ENCODE measurements at regions not wholly inside any gene's neighbourhood (a gene's known extent, or its start where the extent isn't known, plus 50 kb on each side); places are given as distances from the start of the nearest gene placed in this dataset.

DNA sequence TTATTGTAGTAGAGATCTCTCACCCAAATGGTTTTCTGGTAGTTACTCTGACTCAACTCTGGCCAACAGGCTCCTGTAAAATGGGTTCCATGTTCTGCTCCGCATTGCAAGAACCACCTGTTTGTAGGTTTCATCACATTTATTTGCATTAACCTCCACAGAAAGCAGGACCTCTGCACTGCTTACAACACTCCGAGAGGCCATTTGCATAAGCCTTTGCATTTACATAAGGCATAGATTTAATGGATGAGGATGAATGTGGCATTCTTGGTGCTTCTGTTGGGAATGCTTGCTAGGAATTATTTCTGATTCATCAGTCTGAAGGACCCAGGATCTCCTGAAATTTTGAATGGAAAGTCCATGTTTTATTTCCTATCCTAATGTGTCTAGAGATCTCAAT lies 320.1 kb downstream of the ZNF621 start:
- no peaks in the 10 kb centered on the region for H3K9me3 ChIP-seq (ENCODE audit: insufficient read depth, low read depth, low read length)
- no peaks in the 10 kb centered on the region for H3K36me3 ChIP-seq (ENCODE audit: insufficient read depth, low read length)
- H2AFZ ChIP-seq (ENCODE audit: low read length) = no peak overlapping the region
- no peak overlapping the region for H3K4me3 ChIP-seq (ENCODE audit: low read length, poor library complexity, severe bottlenecking)
- no peak overlapping the region for H3K9ac ChIP-seq (ENCODE audit: low read depth, low read length, poor library complexity, severe bottlenecking)
- H4K20me1 ChIP-seq (ENCODE audit: insufficient read depth, low read length, poor library complexity, severe bottlenecking) = no peaks in the 10 kb centered on the region
- H3F3A ChIP-seq (ENCODE audit: low read depth) = no peaks in the 10 kb centered on the region
- no peaks in the 10 kb centered on the region for H3K4me1 ChIP-seq (ENCODE audit: insufficient read depth, low read length, poor library complexity, severe bottlenecking)
- no peaks in the 10 kb centered on the region for H3K79me2 ChIP-seq (ENCODE audit: insufficient read depth, low read length)
- no peaks in the 10 kb centered on the region for H3K9me2 ChIP-seq (replicated peaks; ENCODE audit: low read depth, low read length)
- TF ChIP-seq EZH2phosphoT487 (IDR thresholded peaks at IDR 0.05; ENCODE audit: borderline replicate concordance) = no peak
- TF ChIP-seq, protein P1, sequence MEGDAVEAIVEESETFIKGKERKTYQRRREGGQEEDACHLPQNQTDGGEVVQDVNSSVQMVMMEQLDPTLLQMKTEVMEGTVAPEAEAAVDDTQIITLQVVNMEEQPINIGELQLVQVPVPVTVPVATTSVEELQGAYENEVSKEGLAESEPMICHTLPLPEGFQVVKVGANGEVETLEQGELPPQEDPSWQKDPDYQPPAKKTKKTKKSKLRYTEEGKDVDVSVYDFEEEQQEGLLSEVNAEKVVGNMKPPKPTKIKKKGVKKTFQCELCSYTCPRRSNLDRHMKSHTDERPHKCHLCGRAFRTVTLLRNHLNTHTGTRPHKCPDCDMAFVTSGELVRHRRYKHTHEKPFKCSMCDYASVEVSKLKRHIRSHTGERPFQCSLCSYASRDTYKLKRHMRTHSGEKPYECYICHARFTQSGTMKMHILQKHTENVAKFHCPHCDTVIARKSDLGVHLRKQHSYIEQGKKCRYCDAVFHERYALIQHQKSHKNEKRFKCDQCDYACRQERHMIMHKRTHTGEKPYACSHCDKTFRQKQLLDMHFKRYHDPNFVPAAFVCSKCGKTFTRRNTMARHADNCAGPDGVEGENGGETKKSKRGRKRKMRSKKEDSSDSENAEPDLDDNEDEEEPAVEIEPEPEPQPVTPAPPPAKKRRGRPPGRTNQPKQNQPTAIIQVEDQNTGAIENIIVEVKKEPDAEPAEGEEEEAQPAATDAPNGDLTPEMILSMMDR (conservative IDR thresholded peaks at IDR 0.05; ENCODE audit: low read length) = no peak
- no peaks in the 10 kb centered on the region for H3K27me3 ChIP-seq (ENCODE audit: insufficient read depth, low read length, poor library complexity, severe bottlenecking)
- H3K4me2 ChIP-seq (ENCODE audit: low read depth, low read length, poor library complexity, severe bottlenecking) = no peak overlapping the region

DNA sequence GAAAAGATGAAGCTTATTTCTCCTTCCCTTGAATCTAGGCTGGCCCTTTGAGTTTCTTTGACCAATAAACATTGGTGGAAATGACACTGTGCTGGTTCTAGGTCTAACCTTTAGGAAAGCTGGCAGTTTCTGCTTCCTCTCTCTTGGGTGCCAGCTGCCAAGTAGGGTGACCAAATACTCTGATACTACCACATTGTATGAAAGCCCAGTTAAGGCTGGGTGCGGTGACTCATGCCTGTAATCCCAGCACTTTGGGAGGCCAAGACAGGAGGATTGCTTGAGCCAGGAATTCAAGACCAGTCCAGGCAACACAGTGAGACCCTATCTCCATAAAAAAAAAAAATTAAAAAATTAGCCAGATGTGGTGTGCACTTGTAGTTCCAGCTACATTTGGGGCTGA lies 320.7 kb downstream of the ZNF621 start:
- H2AFZ ChIP-seq (ENCODE audit: low read length) = no peak overlapping the region
- H3K9me2 ChIP-seq (replicated peaks; ENCODE audit: low read depth, low read length) = no peaks in the 10 kb centered on the region
- H3K4me3 ChIP-seq (ENCODE audit: low read length, poor library complexity, severe bottlenecking) = no peak overlapping the region
- TF ChIP-seq, protein P1 (conservative IDR thresholded peaks at IDR 0.05; ENCODE audit: low read length) = no peak
- TF ChIP-seq EZH2phosphoT487 (IDR thresholded peaks at IDR 0.05; ENCODE audit: borderline replicate concordance) = no peak
- no peak overlapping the region for H3K4me2 ChIP-seq (ENCODE audit: low read depth, low read length, poor library complexity, severe bottlenecking)
- H3F3A ChIP-seq (ENCODE audit: low read depth) = no peaks in the 10 kb centered on the region
- no peak overlapping the region for H3K9ac ChIP-seq (ENCODE audit: low read depth, low read length, poor library complexity, severe bottlenecking)
- H3K4me1 ChIP-seq (ENCODE audit: insufficient read depth, low read length, poor library complexity, severe bottlenecking) = peaks cover under 1% of the 10 kb centered on the region
- H4K20me1 ChIP-seq (ENCODE audit: insufficient read depth, low read length, poor library complexity, severe bottlenecking) = no peaks in the 10 kb centered on the region
- no peaks in the 10 kb centered on the region for H3K79me2 ChIP-seq (ENCODE audit: insufficient read depth, low read length)
- no peaks in the 10 kb centered on the region for H3K27me3 ChIP-seq (ENCODE audit: insufficient read depth, low read length, poor library complexity, severe bottlenecking)
- no peaks in the 10 kb centered on the region for H3K36me3 ChIP-seq (ENCODE audit: insufficient read depth, low read length)
- H3K9me3 ChIP-seq (ENCODE audit: insufficient read depth, low read depth, low read length) = no peaks in the 10 kb centered on the region

DNA sequence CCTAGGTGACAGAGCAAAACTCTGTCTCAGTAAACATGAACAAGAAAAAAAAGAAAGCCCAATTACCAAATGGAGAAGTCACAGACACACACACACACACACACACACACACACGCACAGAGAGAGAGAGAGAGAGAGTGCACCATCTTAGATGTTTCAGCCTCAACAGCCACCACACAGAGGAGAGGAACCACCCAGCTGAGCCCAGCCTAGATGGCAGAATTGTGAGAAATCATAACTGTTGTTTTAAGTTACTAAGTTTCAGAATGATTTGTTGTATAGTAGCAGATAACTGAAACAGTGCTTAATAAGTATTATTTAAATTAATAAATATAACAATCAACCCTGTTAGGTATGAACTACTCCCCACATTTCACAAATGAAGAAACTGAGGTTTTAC lies 321.2 kb downstream of the ZNF621 start:
- Histone ChIP-seq H3K4me1 (ENCODE audit: insufficient read depth, low read length, poor library complexity, severe bottlenecking) (peaks cover 6% of the 10 kb centered on the region), H4K20me1 (ENCODE audit: insufficient read depth, low read length, poor library complexity, severe bottlenecking) (no peaks in the 10 kb centered on the region), H3K36me3 (ENCODE audit: insufficient read depth, low read length) (no peaks in the 10 kb centered on the region), H3K79me2 (ENCODE audit: insufficient read depth, low read length) (no peaks in the 10 kb centered on the region), H3K27me3 (ENCODE audit: insufficient read depth, low read length, poor library complexity, severe bottlenecking) (no peaks in the 10 kb centered on the region), H3K4me3 (ENCODE audit: low read length, poor library complexity, severe bottlenecking) (no peak overlapping the region), H3K9me2 (replicated peaks; ENCODE audit: low read depth, low read length) (no peaks in the 10 kb centered on the region), H3K4me2 (ENCODE audit: low read depth, low read length, poor library complexity, severe bottlenecking) (no peak overlapping the region), H3K9me3 (ENCODE audit: insufficient read depth, low read depth, low read length) (no peaks in the 10 kb centered on the region), H3K9ac (ENCODE audit: low read depth, low read length, poor library complexity, severe bottlenecking) (no peak overlapping the region), H3F3A (ENCODE audit: low read depth) (no peaks in the 10 kb centered on the region), H2AFZ (ENCODE audit: low read length) (no peak overlapping the region)
- TF ChIP-seq, protein P1 (conservative IDR thresholded peaks at IDR 0.05; ENCODE audit: low read length) = no peak
- no peak for TF ChIP-seq EZH2phosphoT487 (IDR thresholded peaks at IDR 0.05; ENCODE audit: borderline replicate concordance)

Data from Loucy (cell line).